ENCODE measurements at regions not wholly inside any gene's neighbourhood (a gene's known extent, or its start where the extent isn't known, plus 50 kb on each side); places are given as distances from the start of the nearest gene placed in this dataset.

- TF ChIP-seq ZNF134 (CRISPR knock-in tag; conservative IDR thresholded peaks at IDR 0.05) (no peak), SMARCE1 (IDR thresholded peaks at IDR 0.05) (no peak), RAD21 (CRISPR knock-in tag; conservative IDR thresholded peaks at IDR 0.05 in 1 of 2, IDR thresholded peaks at IDR 0.05 in 1 of 2) (peak; percentile 15 to 59; a peak in 2 of 4 replicates), NR1H2 (CRISPR knock-in tag; IDR thresholded peaks at IDR 0.05) (no peak), CTCF (IDR thresholded peaks at IDR 0.05 in 2 of 3, conservative IDR thresholded peaks at IDR 0.05 in 1 of 3; ENCODE audit: insufficient read depth in 2 of 3, low read depth in 1 of 3, low read length in 3 of 3) (peak; percentile 52 to 53 (median 53)), SIN3A (IDR thresholded peaks at IDR 0.05; ENCODE audit: borderline replicate concordance in 2 of 2, control insufficient read depth in 1 of 2, low read depth in 2 of 2, low read length in 2 of 2) (no peak), ZNF354B (CRISPR knock-in tag; IDR thresholded peaks at IDR 0.05) (no peak), ATF4 (CRISPR knock-in tag; IDR thresholded peaks at IDR 0.05) (no peak), ADNP (tag; IDR thresholded peaks at IDR 0.05) (no peak), ZNF239 (CRISPR knock-in tag; IDR thresholded peaks at IDR 0.05) (no peak), SP2 (IDR thresholded peaks at IDR 0.05; ENCODE audit: extremely low read depth, low read depth, low read length, poor library complexity, severe bottlenecking) (no peak), HIVEP1 (CRISPR knock-in tag; IDR thresholded peaks at IDR 0.05) (no peak), RBM39 (optimal IDR thresholded peaks at IDR 0.05; ENCODE audit: low read depth, low read length) (no peak), SMC3 (conservative IDR thresholded peaks at IDR 0.05; ENCODE audit: insufficient read depth, low read depth, low read length) (0 out of 2 replicates have a peak, but pooled peaks have one; percentile 36)
These were observed 82.2 kb upstream of the SLC25A26 start (continued) for GRCh38 chr3:66138336-66139313.
